ENCODE measurements at regions not wholly inside any gene's neighbourhood (a gene's known extent, or its start where the extent isn't known, plus 50 kb on each side); places are given as distances from the start of the nearest gene placed in this dataset.

- 84% methylated on average over 4 of the region's 4 CpGs for WGBS (ENCODE audit: low lambda C conversion rate)
- TF ChIP-seq GATA2 (CRISPR knock-in tag; IDR thresholded peaks at IDR 0.05): no peak
- Histone ChIP-seq H4K20me1 (ENCODE audit: insufficient read depth) (no peaks in the 10 kb centered on the region), H3K79me2 (ENCODE audit: insufficient read depth) (no peaks in the 10 kb centered on the region), H2AFZ (ENCODE audit: low read depth) (no peak overlapping the region), H3K9ac (no peak overlapping the region), H3K4me3 (ENCODE audit: low read depth in 2 of 2, low read length in 1 of 2) (no peak overlapping the region), H3K9me2 (no peaks in the 10 kb centered on the region), H3K4me2 (no peak overlapping the region), H3K36me3 (replicated peaks in 1 of 2; ENCODE audit: control insufficient read depth in 1 of 2, insufficient read depth in 2 of 2, low read length in 1 of 2) (no peaks in the 10 kb centered on the region), H3F3A (replicated peaks; ENCODE audit: insufficient read depth) (no peaks in the 10 kb centered on the region), H3K27ac (ENCODE audit: low read depth in 2 of 2, low read length in 1 of 2) (no peak overlapping the region), H3K9me3 (no peaks in the 10 kb centered on the region), H3K4me1 (ENCODE audit: control insufficient read depth in 1 of 2, insufficient read depth in 2 of 2, low read depth in 1 of 2, low read length in 1 of 2) (peaks cover 0 to 7% of the 10 kb centered on the region in 2 experiments; a peak in 2 of 4 replicates), H3K27me3 (ENCODE audit: insufficient read depth) (no peaks in the 10 kb centered on the region)
- ChIA-PET CTCF (interaction anchor here (1.4 kb wide), 1 partner anchor 11 kb away, joined by 5 read pairs; no protein-coding TSS in a partner anchor), POLR2A (no interaction called here)
- DNase-seq: no peak
Observed at GRCh38 chr2:181753686-181754085, 73.4 kb upstream of the NEUROD1 start.

- Histone ChIP-seq H3K36me3 (replicated peaks in 1 of 2; ENCODE audit: control insufficient read depth in 1 of 2, insufficient read depth in 2 of 2, low read length in 1 of 2) (no peaks in the 10 kb centered on the region), H4K20me1 (ENCODE audit: insufficient read depth) (no peaks in the 10 kb centered on the region), H3K9me2 (no peaks in the 10 kb centered on the region), H2AFZ (ENCODE audit: low read depth) (no peak overlapping the region), H3K9me3 (no peaks in the 10 kb centered on the region), H3K9ac (no peak overlapping the region), H3K4me2 (no peak overlapping the region), H3K4me3 (ENCODE audit: low read depth in 2 of 2, low read length in 1 of 2) (no peak overlapping the region), H3K79me2 (ENCODE audit: insufficient read depth) (no peaks in the 10 kb centered on the region), H3K27me3 (ENCODE audit: insufficient read depth) (no peaks in the 10 kb centered on the region), H3K4me1 (ENCODE audit: control insufficient read depth in 1 of 2, insufficient read depth in 2 of 2, low read depth in 1 of 2, low read length in 1 of 2) (peaks cover 0 to 7% of the 10 kb centered on the region in 2 experiments; a peak in 2 of 4 replicates), H3K27ac (ENCODE audit: low read depth in 2 of 2, low read length in 1 of 2) (no peak overlapping the region), H3F3A (replicated peaks; ENCODE audit: insufficient read depth) (no peaks in the 10 kb centered on the region)
- POLR2A ChIA-PET: no interaction called here
- TF ChIP-seq RAD21 (IDR thresholded peaks at IDR 0.05; ENCODE audit: low read length) (no peak), RCOR1 (IDR thresholded peaks at IDR 0.05; ENCODE audit: low read length) (no peak), YY1 (IDR thresholded peaks at IDR 0.05; ENCODE audit: low read depth) (no peak), IRF3 (IDR thresholded peaks at IDR 0.05; ENCODE audit: low read depth, low read length) (no peak), NRF1 (IDR thresholded peaks at IDR 0.05; ENCODE audit: low read depth, low read length) (no peak), JUND (IDR thresholded peaks at IDR 0.05) (no peak), TCF12 (IDR thresholded peaks at IDR 0.05) (no peak), USF2 (IDR thresholded peaks at IDR 0.05; ENCODE audit: borderline replicate concordance, low read depth, low read length) (no peak), FOXJ3 (CRISPR knock-in tag; IDR thresholded peaks at IDR 0.05) (no peak), REST (IDR thresholded peaks at IDR 0.05; ENCODE audit: low read depth, low read length) (no peak), CHD2 (IDR thresholded peaks at IDR 0.05; ENCODE audit: low read length, partially characterized antibody) (no peak), MXI1 (IDR thresholded peaks at IDR 0.05; ENCODE audit: low read depth, low read length) (no peak), SMC3 (IDR thresholded peaks at IDR 0.05; ENCODE audit: low read depth, low read length) (no peak), CTCF (IDR thresholded peaks at IDR 0.05) (no peak), POLR2AphosphoS5 (IDR thresholded peaks at IDR 0.05; ENCODE audit: low read depth, low read length) (no peak), RFX5 (IDR thresholded peaks at IDR 0.05; ENCODE audit: low read length) (no peak), MAX (IDR thresholded peaks at IDR 0.05; ENCODE audit: low read depth) (no peak), GATA2 (CRISPR knock-in tag; IDR thresholded peaks at IDR 0.05) (no peak)
- CTCF ChIA-PET: interaction anchor here (1.4 kb wide), 2 partner anchors 11 to 201 kb away, joined by 3 to 5 read pairs; no protein-coding TSS in a partner anchor
- WGBS (ENCODE audit: low lambda C conversion rate): 91% methylated on average over 3 of the region's 3 CpGs
- DNase-seq: no peak
Observed at GRCh38 chr2:181754105-181754504, 73.8 kb upstream of the NEUROD1 start.

Measured in SK-N-SH (cell line).